AG09319 (cell line): ENCODE measurements at regions not wholly inside any gene's neighbourhood (a gene's known extent, or its start where the extent isn't known, plus 50 kb on each side); places are given as distances from the start of the nearest gene placed in this dataset.

Experiments
- DNase-seq: peaks from one replicate; pipeline ENCODE4 v3.0.0-alpha.2; 2010; ENCODE audit warnings: low read depth; ENCODE audit errors: extremely low read depth
- TF ChIP-seq, protein P1 (sequence below): IDR thresholded peaks from 2 replicates; pipeline ENCODE4 v1.5.1; 2011; ENCODE audit warnings: low read depth, mild to moderate bottlenecking, inconsistent platforms, low read length, moderate library complexity

DNA sequence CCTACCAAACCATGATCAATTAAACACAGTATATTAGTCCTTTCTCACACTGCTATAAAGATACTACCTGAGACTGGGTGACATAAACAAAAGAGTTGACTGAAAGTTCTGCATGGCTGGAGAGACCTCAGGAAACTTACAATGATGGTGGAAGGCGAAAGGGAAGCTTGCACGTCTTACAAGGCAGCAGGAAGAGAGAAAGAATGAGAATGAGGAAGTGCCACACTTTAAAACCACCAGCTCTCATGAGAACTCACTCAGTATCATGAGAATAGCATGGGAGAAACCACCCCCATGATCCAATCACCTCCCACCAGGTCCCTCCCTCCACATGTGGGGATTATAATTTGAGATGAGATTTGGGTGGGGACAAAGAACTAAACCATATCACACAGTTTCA is 324.9 kb upstream of the ZNF507 start:
- TF ChIP-seq, protein P1, sequence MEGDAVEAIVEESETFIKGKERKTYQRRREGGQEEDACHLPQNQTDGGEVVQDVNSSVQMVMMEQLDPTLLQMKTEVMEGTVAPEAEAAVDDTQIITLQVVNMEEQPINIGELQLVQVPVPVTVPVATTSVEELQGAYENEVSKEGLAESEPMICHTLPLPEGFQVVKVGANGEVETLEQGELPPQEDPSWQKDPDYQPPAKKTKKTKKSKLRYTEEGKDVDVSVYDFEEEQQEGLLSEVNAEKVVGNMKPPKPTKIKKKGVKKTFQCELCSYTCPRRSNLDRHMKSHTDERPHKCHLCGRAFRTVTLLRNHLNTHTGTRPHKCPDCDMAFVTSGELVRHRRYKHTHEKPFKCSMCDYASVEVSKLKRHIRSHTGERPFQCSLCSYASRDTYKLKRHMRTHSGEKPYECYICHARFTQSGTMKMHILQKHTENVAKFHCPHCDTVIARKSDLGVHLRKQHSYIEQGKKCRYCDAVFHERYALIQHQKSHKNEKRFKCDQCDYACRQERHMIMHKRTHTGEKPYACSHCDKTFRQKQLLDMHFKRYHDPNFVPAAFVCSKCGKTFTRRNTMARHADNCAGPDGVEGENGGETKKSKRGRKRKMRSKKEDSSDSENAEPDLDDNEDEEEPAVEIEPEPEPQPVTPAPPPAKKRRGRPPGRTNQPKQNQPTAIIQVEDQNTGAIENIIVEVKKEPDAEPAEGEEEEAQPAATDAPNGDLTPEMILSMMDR, result no peak
- DNase-seq, result no peak

GRCh38 chr19:32022044-32022640 is 323.3 kb upstream of the ZNF507 start:
- DNase-seq, result no peak
- TF ChIP-seq, protein P1, result no peak

DNA sequence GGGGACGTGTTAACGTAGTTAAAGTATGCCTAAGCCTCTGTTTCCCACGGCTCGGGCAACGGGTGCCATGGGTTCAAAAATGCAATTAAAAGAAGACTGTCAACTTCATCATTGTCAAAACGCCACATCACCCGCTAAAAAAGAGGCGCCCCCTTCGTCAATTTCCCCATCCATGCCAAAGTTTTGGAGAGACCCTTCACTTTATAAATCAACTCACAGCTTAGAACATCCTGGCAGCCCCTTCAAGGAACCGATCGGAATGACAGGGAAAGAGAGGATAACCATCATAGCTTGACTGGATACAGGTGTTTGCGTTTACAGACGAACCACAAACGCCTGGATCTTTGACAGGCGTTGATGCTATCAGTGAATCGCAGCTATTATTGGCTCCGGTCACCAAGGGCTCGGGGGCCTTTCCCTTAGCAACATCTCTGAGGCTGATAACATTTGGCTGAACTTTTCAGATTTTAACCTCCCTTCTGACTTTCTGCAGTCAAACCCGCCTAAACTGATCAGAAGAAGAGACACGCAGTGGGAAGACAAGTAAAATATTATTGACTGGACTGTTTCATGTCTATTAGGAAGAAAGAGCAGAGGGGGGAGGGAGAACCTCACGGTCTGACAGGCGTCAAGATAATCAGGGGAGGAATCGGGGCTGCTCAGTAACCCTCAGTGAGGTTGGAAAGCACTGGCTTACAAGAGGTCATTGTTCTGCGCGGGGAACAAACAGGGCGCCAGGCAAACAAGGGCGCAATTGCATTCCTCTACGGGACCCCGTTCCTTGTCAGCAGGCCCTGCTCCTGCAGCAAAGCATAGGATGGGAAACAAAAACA is 322.5 kb upstream of the ZNF507 start:
- TF ChIP-seq, protein P1, result no peak
- DNase-seq, result no peak

DNA sequence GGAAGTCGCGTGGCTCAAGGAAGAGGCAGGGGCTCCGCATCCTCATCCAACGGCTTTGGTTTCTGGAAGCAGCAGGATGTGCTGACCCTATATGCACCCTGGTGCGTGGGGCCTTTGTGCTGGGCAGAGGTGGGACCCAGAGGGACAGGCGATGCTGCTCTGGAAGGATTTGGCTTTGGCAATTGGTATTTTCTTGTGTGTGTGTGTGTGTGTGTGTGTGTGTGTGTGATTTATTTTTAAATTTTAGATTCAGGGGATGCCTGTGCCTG is 321.9 kb upstream of the ZNF507 start:
- TF ChIP-seq, protein P1, result no peak

DNA sequence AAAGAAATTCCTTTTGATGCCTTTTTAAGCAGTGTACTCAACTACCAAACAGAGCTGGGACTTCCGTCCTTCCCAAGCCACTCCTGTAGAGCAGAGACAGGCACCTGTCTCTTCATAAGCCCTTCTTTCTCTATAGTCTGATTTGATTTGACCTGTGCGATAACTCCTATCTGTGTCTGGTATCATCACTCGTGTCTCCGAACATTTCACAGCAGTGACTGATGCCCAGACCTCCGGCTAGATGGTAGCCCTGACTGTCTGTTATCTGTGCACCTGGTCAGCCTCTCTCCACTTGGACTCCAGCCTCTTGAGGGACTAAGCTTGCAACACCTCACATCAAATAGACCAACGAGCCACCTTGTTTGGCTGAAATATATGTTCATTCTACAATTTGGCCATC is 316.2 kb upstream of the ZNF507 start:
- TF ChIP-seq, protein P1, result no peak
- DNase-seq, result no peak

More for the DNA sequence above, 321.9 kb upstream of the ZNF507 start:
- DNase-seq, result no peak

GRCh38 chr19:32032561-32032960 is 312.8 kb upstream of the ZNF507 start:
- TF ChIP-seq, protein P1, result no peak
- DNase-seq, result no peak

DNA sequence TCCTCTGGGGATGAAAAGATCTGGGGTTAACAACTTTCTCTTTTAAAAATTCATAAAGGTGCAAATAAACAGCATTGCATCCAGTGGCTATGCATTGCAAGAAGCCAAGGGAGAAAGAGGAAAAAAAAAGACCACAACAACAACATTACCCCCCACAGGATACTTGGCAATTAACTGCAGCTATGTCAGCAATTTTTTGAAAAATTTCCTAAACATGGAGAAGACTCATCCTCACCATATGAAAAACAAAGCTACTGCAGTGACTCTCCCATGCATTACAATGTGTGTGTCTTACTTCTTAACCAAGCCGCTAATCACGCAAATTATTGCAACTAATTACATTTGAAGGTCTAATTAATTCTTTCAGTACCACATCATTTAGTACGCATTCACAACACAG is 309.8 kb upstream of the ZNF507 start:
- no peak for DNase-seq
- TF ChIP-seq, protein P1, result no peak
